Jurkat, Clone E6-1 (cell line): ENCODE measurements at regions not wholly inside any gene's neighbourhood (a gene's known extent, or its start where the extent isn't known, plus 50 kb on each side); places are given as distances from the start of the nearest gene placed in this dataset.

ENCODE experiments used
- DNase-seq: peaks from one replicate; pipeline ENCODE4 v3.0.0-alpha.2; 2011; ENCODE audit warnings: low read depth, low spot score
- H3K4me3 ChIP-seq: 2 replicates; pipeline ENCODE4 v1.5.1; 2011; ENCODE audit warnings: mild to moderate bottlenecking, low read length, control low read depth, moderate library complexity

- no peak overlapping the region for H3K4me3 ChIP-seq
- DNase-seq = no peak
Measured at GRCh38 chr13:40083841-40084240, 428.4 kb downstream of the COG6 start.

- H3K4me3 ChIP-seq = no peak overlapping the region
- no peak for DNase-seq
Measured at GRCh38 chr13:40084934-40085333, 429.5 kb downstream of the COG6 start.

- DNase-seq = no peak
- H3K4me3 ChIP-seq = no peak overlapping the region
Measured at GRCh38 chr13:40087091-40088002, 431.9 kb downstream of the COG6 start.

GRCh38 chr13:40094056-40094455, 438.6 kb downstream of the COG6 start:
- DNase-seq = no peak
- H3K4me3 ChIP-seq = no peak overlapping the region

- DNase-seq = no peak
- H3K4me3 ChIP-seq = no peak overlapping the region
Measured at GRCh38 chr13:40095695-40096356, 440.4 kb downstream of the COG6 start.

GRCh38 chr13:40096357-40096901, 441.0 kb downstream of the COG6 start:
- DNase-seq = no peak
- no peak overlapping the region for H3K4me3 ChIP-seq

- DNase-seq = no peak
- H3K4me3 ChIP-seq = no peak overlapping the region
Measured at GRCh38 chr13:40098246-40098645, 442.8 kb downstream of the COG6 start.

- no peak for DNase-seq
- no peak overlapping the region for H3K4me3 ChIP-seq
Measured at GRCh38 chr13:40101708-40102359, 446.4 kb downstream of the COG6 start.

- DNase-seq = no peak
- no peak overlapping the region for H3K4me3 ChIP-seq
Measured at GRCh38 chr13:40102360-40102727, 446.9 kb downstream of the COG6 start.

- DNase-seq = no peak
Measured at GRCh38 chr13:40102854-40103253, 447.4 kb downstream of the COG6 start.

GRCh38 chr13:40103864-40104263, 448.4 kb downstream of the COG6 start:
- H3K4me3 ChIP-seq = no peak overlapping the region
- DNase-seq = no peak

More at GRCh38 chr13:40102854-40103253, 447.4 kb downstream of the COG6 start:
- H3K4me3 ChIP-seq = no peak overlapping the region

- DNase-seq = no peak
- H3K4me3 ChIP-seq = no peak overlapping the region
Measured at GRCh38 chr13:40105231-40105630, 449.8 kb downstream of the COG6 start.

- no peak overlapping the region for H3K4me3 ChIP-seq
- DNase-seq = no peak
Measured at GRCh38 chr13:40109351-40109844, 453.9 kb downstream of the COG6 start.

GRCh38 chr13:40113643-40114304, 458.3 kb downstream of the COG6 start:
- no peak overlapping the region for H3K4me3 ChIP-seq
- DNase-seq = no peak

GRCh38 chr13:40114305-40114896, 458.9 kb downstream of the COG6 start:
- DNase-seq = no peak
- no peak overlapping the region for H3K4me3 ChIP-seq

GRCh38 chr13:40115426-40115825, 460.0 kb downstream of the COG6 start:
- H3K4me3 ChIP-seq = no peak overlapping the region
- no peak for DNase-seq

- no peak overlapping the region for H3K4me3 ChIP-seq
- DNase-seq = no peak
Measured at GRCh38 chr13:40116008-40116407, 460.5 kb downstream of the COG6 start.

GRCh38 chr13:40118337-40118736, 462.9 kb downstream of the COG6 start:
- no peak for DNase-seq
- no peak overlapping the region for H3K4me3 ChIP-seq

- H3K4me3 ChIP-seq = no peak overlapping the region
- DNase-seq = no peak
Measured at GRCh38 chr13:40119852-40120251, 464.4 kb downstream of the COG6 start.
